Peyer's patch (tissue), 4 donors: ENCODE measurements at regions not wholly inside any gene's neighbourhood (a gene's known extent, or its start where the extent isn't known, plus 50 kb on each side); places are given as distances from the start of the nearest gene placed in this dataset.

Experiments
- CTCF ChIP-seq, 6 experiments: fragments of 450-650 bp in 4 of 6; fragments of 200-600 bp in 2 of 6; sonication (generic) in 1 of 6; IDR thresholded peaks; one replicate each; pipeline ENCODE4 v1.5.1; 2017 to 2019; ENCODE audit warnings: antibody characterized with exemption in 6 of 6, mild to moderate bottlenecking in 3 of 6, moderate library complexity in 1 of 6
- POLR2A ChIP-seq, 2 donors: fragments of 450-650 bp; IDR thresholded peaks; one replicate each; pipeline ENCODE4 v1.5.1; 2017; ENCODE audit warnings: antibody characterized with exemption in 2 of 2, mild to moderate bottlenecking in 2 of 2, moderate library complexity in 2 of 2

GRCh38 chr7:51995596-51996179, 679.1 kb upstream of the COBL start:
- no peak for TF ChIP-seq CTCF (IDR thresholded peaks at IDR 0.05)
- TF ChIP-seq POLR2A (IDR thresholded peaks at IDR 0.05) = no peak
